Neural progenitor cell (in vitro differentiated cells): ENCODE measurements at regions not wholly inside any gene's neighbourhood (a gene's known extent, or its start where the extent isn't known, plus 50 kb on each side); places are given as distances from the start of the nearest gene placed in this dataset.

Experiments used
- EZH2phosphoT487 ChIP-seq: fragments of 200-600 bp; sonication (generic); IDR thresholded peaks from 2 replicates; pipeline ENCODE4 v1.6.1; 2017; ENCODE audit warnings: antibody characterized with exemption
- TF ChIP-seq, protein P1 (sequence below): fragments of 200-600 bp; sonication (generic); IDR thresholded peaks from 2 replicates; pipeline ENCODE4 v1.5.1; 2017; ENCODE audit warnings: antibody characterized with exemption, mild to moderate bottlenecking

DNA sequence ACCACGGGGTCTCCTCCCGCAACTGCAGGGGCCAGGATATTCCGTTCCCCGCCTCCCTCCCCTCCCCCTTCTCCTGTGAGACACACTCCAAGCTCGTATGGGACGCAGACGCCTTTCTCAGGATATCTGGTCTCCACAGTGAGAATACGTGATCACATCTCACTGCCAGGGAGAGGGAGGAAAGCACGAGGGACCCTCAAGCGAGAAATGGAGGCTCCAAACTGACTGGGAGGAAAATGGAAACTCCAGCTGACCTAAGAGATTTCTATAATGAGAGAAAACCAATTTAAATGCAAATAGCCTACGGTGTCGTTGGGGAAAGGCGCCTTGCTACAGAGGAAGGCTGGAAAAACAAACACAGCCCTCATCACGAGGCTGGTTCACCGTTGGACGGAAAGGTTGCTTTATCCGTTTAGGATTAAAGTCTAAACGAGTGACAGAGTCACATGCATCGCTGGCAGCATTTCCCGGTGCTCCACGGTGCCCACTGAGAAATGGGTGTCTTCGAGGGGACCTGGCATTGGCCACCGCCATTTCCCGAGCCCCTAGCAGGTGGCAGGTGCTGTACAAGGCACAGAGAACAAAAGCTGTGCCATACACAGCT, 116.9 kb upstream of the CPEB4 start:
- TF ChIP-seq, protein P1, sequence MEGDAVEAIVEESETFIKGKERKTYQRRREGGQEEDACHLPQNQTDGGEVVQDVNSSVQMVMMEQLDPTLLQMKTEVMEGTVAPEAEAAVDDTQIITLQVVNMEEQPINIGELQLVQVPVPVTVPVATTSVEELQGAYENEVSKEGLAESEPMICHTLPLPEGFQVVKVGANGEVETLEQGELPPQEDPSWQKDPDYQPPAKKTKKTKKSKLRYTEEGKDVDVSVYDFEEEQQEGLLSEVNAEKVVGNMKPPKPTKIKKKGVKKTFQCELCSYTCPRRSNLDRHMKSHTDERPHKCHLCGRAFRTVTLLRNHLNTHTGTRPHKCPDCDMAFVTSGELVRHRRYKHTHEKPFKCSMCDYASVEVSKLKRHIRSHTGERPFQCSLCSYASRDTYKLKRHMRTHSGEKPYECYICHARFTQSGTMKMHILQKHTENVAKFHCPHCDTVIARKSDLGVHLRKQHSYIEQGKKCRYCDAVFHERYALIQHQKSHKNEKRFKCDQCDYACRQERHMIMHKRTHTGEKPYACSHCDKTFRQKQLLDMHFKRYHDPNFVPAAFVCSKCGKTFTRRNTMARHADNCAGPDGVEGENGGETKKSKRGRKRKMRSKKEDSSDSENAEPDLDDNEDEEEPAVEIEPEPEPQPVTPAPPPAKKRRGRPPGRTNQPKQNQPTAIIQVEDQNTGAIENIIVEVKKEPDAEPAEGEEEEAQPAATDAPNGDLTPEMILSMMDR, result no peak
- no peak for TF ChIP-seq EZH2phosphoT487
